ENCODE measurements at regions not wholly inside any gene's neighbourhood (a gene's known extent, or its start where the extent isn't known, plus 50 kb on each side); places are given as distances from the start of the nearest gene placed in this dataset.

DNA sequence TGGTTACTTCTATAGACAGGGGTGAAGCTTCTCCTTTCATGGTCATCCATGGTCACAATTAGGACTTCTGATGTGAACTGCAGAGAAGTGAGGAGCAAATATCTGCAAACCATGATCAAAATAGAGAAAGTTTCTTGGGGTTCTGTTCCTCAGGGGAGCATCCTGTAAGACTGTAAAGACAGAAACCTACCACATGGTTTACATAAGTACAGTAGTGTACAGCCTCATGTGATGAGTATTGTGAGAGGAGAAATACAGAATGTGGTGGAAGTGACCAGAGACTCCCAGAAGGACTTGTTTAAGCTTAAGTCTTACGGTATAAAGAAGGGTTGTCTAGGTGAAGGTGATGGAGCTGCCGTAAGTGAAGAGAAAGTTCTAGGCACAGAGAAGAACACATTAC, 484.7 kb downstream of the LRIG3 start:
- DNase-seq (ENCODE audit: low read depth), result no peak
- no peak overlapping the region for H3K4me3 ChIP-seq (ENCODE audit: low read depth, low read length)
- TF ChIP-seq, protein P1, sequence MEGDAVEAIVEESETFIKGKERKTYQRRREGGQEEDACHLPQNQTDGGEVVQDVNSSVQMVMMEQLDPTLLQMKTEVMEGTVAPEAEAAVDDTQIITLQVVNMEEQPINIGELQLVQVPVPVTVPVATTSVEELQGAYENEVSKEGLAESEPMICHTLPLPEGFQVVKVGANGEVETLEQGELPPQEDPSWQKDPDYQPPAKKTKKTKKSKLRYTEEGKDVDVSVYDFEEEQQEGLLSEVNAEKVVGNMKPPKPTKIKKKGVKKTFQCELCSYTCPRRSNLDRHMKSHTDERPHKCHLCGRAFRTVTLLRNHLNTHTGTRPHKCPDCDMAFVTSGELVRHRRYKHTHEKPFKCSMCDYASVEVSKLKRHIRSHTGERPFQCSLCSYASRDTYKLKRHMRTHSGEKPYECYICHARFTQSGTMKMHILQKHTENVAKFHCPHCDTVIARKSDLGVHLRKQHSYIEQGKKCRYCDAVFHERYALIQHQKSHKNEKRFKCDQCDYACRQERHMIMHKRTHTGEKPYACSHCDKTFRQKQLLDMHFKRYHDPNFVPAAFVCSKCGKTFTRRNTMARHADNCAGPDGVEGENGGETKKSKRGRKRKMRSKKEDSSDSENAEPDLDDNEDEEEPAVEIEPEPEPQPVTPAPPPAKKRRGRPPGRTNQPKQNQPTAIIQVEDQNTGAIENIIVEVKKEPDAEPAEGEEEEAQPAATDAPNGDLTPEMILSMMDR (IDR thresholded peaks at IDR 0.05; ENCODE audit: insufficient read depth, low read depth, low read length, missing control alignments), result no peak

DNA sequence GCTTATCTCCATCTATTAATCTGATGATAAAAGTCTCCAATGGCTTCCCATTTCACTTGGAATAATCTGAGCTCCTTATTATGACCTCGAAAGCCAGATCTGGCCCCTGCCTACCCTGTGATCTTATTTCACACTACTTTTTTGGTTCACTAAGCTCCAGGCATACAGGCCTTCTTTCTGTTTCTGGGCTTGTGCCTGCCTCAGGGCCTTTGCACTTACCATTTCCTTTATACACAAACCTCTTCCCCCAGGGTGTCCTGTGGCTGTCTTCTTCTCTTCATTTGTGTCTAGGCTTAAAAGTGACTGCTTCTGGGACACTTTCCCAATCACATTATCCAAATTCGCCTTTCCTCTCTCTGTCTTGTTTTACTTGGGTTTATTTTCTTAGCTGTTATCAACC, 478.8 kb downstream of the LRIG3 start:
- DNase-seq (ENCODE audit: low read depth), result no peak
- TF ChIP-seq, protein P1 (IDR thresholded peaks at IDR 0.05; ENCODE audit: insufficient read depth, low read depth, low read length, missing control alignments), result no peak
- H3K4me3 ChIP-seq (ENCODE audit: low read depth, low read length), result no peak overlapping the region

DNA sequence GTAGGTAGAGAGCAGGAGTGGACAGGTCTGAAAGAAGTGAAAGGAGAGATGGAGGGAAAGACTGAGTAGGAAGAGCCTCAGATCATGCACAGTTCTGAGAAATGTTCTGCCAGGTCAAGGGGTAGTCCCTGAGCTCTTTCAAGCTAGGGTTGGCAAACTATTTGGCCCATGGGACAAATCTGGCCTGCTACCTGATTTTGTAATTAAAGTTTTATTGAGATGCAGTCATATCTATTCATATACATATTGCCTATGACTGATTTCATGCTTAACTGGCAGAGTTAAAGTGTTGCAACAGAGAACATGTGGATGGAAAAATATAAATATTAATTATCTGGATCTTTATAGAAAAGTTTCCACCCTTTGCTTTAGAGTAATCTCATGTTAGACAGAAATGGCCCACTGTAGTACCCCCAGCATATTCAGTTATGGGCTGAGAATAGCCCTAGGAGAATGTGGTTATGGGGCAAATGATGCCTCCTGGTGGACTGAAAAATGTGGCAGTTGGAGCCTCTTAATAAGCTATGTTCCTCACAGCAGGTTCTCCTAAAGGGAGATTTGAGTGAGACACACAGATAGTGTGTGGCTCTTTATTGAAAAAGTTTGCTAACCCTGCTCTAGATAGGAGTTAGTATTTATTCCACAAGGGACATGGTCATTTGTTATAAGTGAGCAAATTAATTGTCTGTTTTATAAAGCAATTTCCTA, 476.9 kb downstream of the LRIG3 start:
- peak; percentile 58 for DNase-seq (ENCODE audit: low read depth)
- TF ChIP-seq, protein P1 (IDR thresholded peaks at IDR 0.05; ENCODE audit: insufficient read depth, low read depth, low read length, missing control alignments), result peak; percentile 65
- H3K4me3 ChIP-seq (ENCODE audit: low read depth, low read length), result no peak overlapping the region

DNA sequence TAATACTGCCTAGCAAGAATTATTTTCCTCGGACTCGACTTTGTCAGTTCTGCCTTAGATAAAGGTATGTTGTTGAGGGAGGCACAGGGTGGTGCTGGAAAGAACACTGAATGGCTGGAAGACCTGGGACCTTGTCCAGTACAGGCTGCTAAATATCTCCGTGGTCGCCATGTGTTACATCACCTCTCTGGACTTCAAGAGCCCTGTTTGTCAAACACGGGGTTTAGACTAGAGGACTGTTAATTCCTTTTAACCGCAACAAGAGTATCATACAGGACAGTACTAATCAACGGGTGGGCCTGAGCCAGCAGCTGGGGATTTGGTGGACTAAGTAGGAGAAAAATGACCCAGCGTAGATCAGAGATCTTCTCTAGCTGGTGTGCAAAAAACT, 476.3 kb downstream of the LRIG3 start:
- DNase-seq (ENCODE audit: low read depth), result no peak
- TF ChIP-seq, protein P1 (IDR thresholded peaks at IDR 0.05; ENCODE audit: insufficient read depth, low read depth, low read length, missing control alignments), result no peak
- H3K4me3 ChIP-seq (ENCODE audit: low read depth, low read length), result no peak overlapping the region

DNA sequence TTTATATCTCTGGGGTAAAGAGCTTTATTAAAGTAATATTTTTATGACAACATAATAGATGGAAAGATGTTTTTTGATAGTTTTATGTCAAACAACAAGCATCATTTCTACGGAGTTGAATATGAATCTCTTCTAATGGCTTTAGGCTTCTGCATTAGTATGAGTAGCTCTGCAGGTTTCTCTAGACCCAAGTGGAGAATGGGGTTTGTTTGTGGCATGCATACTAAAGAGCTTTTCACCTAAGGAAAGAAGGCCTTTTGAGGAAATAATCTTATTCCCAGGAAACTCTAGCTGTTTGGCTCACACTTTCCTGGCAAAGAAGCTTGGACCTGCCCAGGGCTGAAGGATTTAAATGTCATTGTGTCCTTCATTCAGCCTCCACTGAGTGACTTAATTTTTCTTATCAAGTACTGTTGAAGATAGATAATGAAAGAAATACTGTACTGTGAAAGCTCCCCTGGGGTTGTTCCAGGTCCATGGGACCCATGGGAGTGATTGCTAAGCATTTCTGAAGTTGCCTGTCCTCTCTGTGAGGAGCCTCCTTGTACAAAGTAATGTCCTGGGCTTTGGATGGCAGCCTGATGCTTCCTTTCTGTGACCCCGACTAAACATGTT, 469.3 kb downstream of the LRIG3 start:
- no peak for DNase-seq (ENCODE audit: low read depth)
- TF ChIP-seq, protein P1 (IDR thresholded peaks at IDR 0.05; ENCODE audit: insufficient read depth, low read depth, low read length, missing control alignments), result no peak
- no peak overlapping the region for H3K4me3 ChIP-seq (ENCODE audit: low read depth, low read length)

DNA sequence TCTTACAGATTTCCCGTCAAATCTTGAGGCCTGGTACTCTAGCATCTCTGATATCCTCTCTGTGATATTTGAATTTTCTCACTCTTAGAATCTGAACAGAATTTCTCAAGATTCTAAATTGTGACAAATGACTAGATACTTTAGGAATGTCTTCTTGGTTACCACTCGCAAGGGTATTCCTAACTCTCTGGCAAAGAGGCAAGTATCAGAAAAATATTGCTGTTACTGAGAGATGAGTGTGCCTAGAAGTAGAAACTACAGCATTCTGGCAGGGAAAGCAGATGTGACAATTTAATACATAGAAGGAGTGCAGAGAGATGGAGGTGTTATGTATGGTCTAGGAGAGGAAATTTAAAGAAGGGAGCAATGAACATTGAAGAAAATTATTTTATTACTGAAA, 467.8 kb downstream of the LRIG3 start:
- TF ChIP-seq, protein P1 (IDR thresholded peaks at IDR 0.05; ENCODE audit: insufficient read depth, low read depth, low read length, missing control alignments), result no peak
- H3K4me3 ChIP-seq (ENCODE audit: low read depth, low read length), result no peak overlapping the region
- DNase-seq (ENCODE audit: low read depth), result no peak

DNA sequence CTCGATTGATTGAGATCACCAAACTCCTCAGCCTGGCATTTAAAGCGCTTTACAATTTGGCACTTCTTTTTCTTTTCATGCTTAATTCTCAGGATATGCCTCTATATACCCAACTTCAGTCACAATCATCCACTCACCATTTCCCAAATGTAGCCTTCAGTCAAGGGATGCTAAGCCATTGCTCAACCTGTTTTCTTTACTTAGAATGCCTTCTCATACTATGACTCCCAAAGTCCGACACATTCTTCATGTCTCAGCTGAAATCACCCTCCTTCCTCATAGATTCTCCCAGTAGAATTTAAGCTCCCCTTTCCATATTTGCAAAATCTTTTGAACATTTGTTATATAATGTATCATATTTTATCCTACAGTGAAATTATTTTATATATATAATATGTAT, 467.0 kb downstream of the LRIG3 start:
- H3K4me3 ChIP-seq (ENCODE audit: low read depth, low read length), result no peak overlapping the region
- TF ChIP-seq, protein P1 (IDR thresholded peaks at IDR 0.05; ENCODE audit: insufficient read depth, low read depth, low read length, missing control alignments), result no peak
- no peak for DNase-seq (ENCODE audit: low read depth)

Data from GM12865 (cell line).